HEK293 (cell line): ENCODE measurements at regions not wholly inside any gene's neighbourhood (a gene's known extent, or its start where the extent isn't known, plus 50 kb on each side); places are given as distances from the start of the nearest gene placed in this dataset.
"Not testable (repeated sequence)": the region's sequence is repeated elsewhere in the genome, so short reads cannot be mapped to it uniquely, and the experiment has no call there.

Source experiments
- CTCF ChIA-PET: fragments of 350-600 bp; formaldehyde crosslinking; extraction: SDS; loops from one replicate; lab custom pipeline; 2021; ENCODE audit warnings: antibody characterized with exemption; lab: Yijun Ruan, JAX
- POLR2A ChIA-PET: fragments of 300-600 bp; formaldehyde crosslinking; extraction: SDS; loops from one replicate; lab custom pipeline; 2020; ENCODE audit warnings: antibody characterized with exemption, inconsistent platforms; lab: Yijun Ruan, JAX
- H3K27ac ChIP-seq: fragments of 200-500 bp; sonication (Bioruptor generic); 2 replicates; pipeline ENCODE4 v1.5.1; 2014; ENCODE audit warnings: low read depth, low read length, control low read depth, inconsistent platforms; ENCODE audit errors: extremely low read depth
- H3K36me3 ChIP-seq, 2 experiments: fragments of 200-500 bp in 1 of 2; sonication (Bioruptor generic) in 1 of 2; 1 replicate in 1 of 2; 2 replicates in 1 of 2; pipeline ENCODE4 v1.5.1; 2014 to 2017; ENCODE audit warnings: inconsistent platforms in 2 of 2, low read length in 2 of 2; ENCODE audit not compliant: control insufficient read depth in 2 of 2, insufficient read depth in 1 of 2
- H3K4me1 ChIP-seq: fragments of 200-500 bp; sonication (Bioruptor generic); 2 replicates; pipeline ENCODE4 v1.5.1; 2014; ENCODE audit warnings: mild to moderate bottlenecking, low read length, inconsistent platforms; ENCODE audit not compliant: control insufficient read depth, insufficient read depth
- H3K4me3 ChIP-seq: 2 replicates; pipeline ENCODE4 v1.5.1; 2011; ENCODE audit warnings: low read depth, mild to moderate bottlenecking, control low read depth, low read length, moderate library complexity
- H3K9me3 ChIP-seq: fragments of 200-500 bp; sonication (Bioruptor generic); 2 replicates; pipeline ENCODE4 v1.5.1; 2014; ENCODE audit warnings: low read depth, low read length, inconsistent platforms; ENCODE audit not compliant: control insufficient read depth, insufficient read depth
- BCL11A ChIP-seq: fragments of 450-650 bp; formaldehyde crosslinking; IDR thresholded peaks from 2 replicates; pipeline ENCODE4 v1.5.1; 2016; ENCODE audit warnings: low read depth, missing biosample characterization, missing genetic modification characterization
- EGR2 ChIP-seq: fragments of 450-650 bp; formaldehyde crosslinking; IDR thresholded peaks from 2 replicates; pipeline ENCODE4 v1.5.1; 2016; ENCODE audit warnings: low read depth, missing biosample characterization, missing genetic modification characterization
- KLF9 ChIP-seq: fragments of 450-650 bp; formaldehyde crosslinking; IDR thresholded peaks from 2 replicates; pipeline ENCODE4 v1.5.1; 2016; ENCODE audit warnings: missing biosample characterization, missing genetic modification characterization, low read depth
- PRDM10 ChIP-seq: fragments of 450-650 bp; formaldehyde crosslinking; IDR thresholded peaks from 2 replicates; pipeline ENCODE4 v1.5.1; 2016; ENCODE audit warnings: missing biosample characterization, missing genetic modification characterization
- PRDM6 ChIP-seq: fragments of 450-650 bp; formaldehyde crosslinking; IDR thresholded peaks from 2 replicates; pipeline ENCODE4 v1.5.1; 2017; ENCODE audit warnings: missing biosample characterization, missing genetic modification characterization
- SCRT2 ChIP-seq: fragments of 450-650 bp; formaldehyde crosslinking; IDR thresholded peaks from 2 replicates; pipeline ENCODE4 v1.5.1; 2016; ENCODE audit warnings: missing biosample characterization, missing genetic modification characterization
- ZBTB44 ChIP-seq: fragments of 450-650 bp; IDR thresholded peaks from 2 replicates; pipeline ENCODE4 v1.5.1; 2018; ENCODE audit warnings: missing biosample characterization, mild to moderate bottlenecking, missing genetic modification characterization
- ZBTB48 ChIP-seq: fragments of 450-650 bp; formaldehyde crosslinking; IDR thresholded peaks from 2 replicates; pipeline ENCODE4 v1.5.1; 2016; ENCODE audit warnings: missing biosample characterization, missing genetic modification characterization
- ZFHX2 ChIP-seq: fragments of 450-650 bp; formaldehyde crosslinking; conservative IDR thresholded peaks from 2 replicates; pipeline ENCODE4 v1.5.1; 2016; ENCODE audit warnings: missing biosample characterization, missing genetic modification characterization
- ZFP37 ChIP-seq: fragments of 450-650 bp; formaldehyde crosslinking; IDR thresholded peaks from 2 replicates; pipeline ENCODE4 v1.5.1; 2016; ENCODE audit warnings: missing biosample characterization, missing genetic modification characterization
- ZNF133 ChIP-seq: fragments of 450-650 bp; formaldehyde crosslinking; IDR thresholded peaks from 2 replicates; pipeline ENCODE4 v1.5.1; 2016; ENCODE audit warnings: missing biosample characterization, missing genetic modification characterization
- ZNF138 ChIP-seq: fragments of 450-650 bp; formaldehyde crosslinking; IDR thresholded peaks from 2 replicates; pipeline ENCODE4 v1.5.1; 2016; ENCODE audit warnings: missing biosample characterization, missing genetic modification characterization, borderline replicate concordance
- ZNF19 ChIP-seq: fragments of 450-650 bp; formaldehyde crosslinking; IDR thresholded peaks from 2 replicates; pipeline ENCODE4; 2016; ENCODE audit warnings: missing biosample characterization, missing genetic modification characterization, low read depth
- ZNF202 ChIP-seq: fragments of 450-650 bp; formaldehyde crosslinking; IDR thresholded peaks from 2 replicates; pipeline ENCODE4 v1.5.1; 2016; ENCODE audit warnings: missing biosample characterization, missing genetic modification characterization, borderline replicate concordance
- ZNF23 ChIP-seq: fragments of 450-650 bp; formaldehyde crosslinking; IDR thresholded peaks from 2 replicates; pipeline ENCODE4 v1.5.1; 2016; ENCODE audit warnings: missing biosample characterization, missing genetic modification characterization, borderline replicate concordance
- ZNF239 ChIP-seq: fragments of 450-650 bp; formaldehyde crosslinking; IDR thresholded peaks from 2 replicates; pipeline ENCODE4 v1.5.1; 2016; ENCODE audit warnings: missing biosample characterization, missing genetic modification characterization
- ZNF350 ChIP-seq: fragments of 450-650 bp; formaldehyde crosslinking; IDR thresholded peaks from 2 replicates; pipeline ENCODE4 v1.5.0; 2017; ENCODE audit warnings: missing biosample characterization, mild to moderate bottlenecking, missing genetic modification characterization
- ZNF510 ChIP-seq: fragments of 450-650 bp; formaldehyde crosslinking; IDR thresholded peaks from 2 replicates; pipeline ENCODE4 v1.5.1; 2018; ENCODE audit warnings: mild to moderate bottlenecking, missing genetic modification characterization, missing biosample characterization; ENCODE audit not compliant: insufficient replicate concordance
- ZNF571 ChIP-seq: fragments of 450-650 bp; formaldehyde crosslinking; IDR thresholded peaks from 2 replicates; pipeline ENCODE4 v1.5.0; 2017; ENCODE audit warnings: missing biosample characterization, missing genetic modification characterization
- ZNF600 ChIP-seq: fragments of 450-650 bp; formaldehyde crosslinking; IDR thresholded peaks from 2 replicates; pipeline ENCODE4 v1.5.1; 2016; ENCODE audit warnings: missing biosample characterization, missing genetic modification characterization
- ZNF658 ChIP-seq: fragments of 450-650 bp; formaldehyde crosslinking; IDR thresholded peaks from 2 replicates; pipeline ENCODE4; 2016; ENCODE audit warnings: missing biosample characterization, missing genetic modification characterization
- ZNF664 ChIP-seq: fragments of 450-650 bp; formaldehyde crosslinking; IDR thresholded peaks from 2 replicates; pipeline ENCODE4 v1.5.1; 2016; ENCODE audit warnings: missing biosample characterization, missing genetic modification characterization
- TF ChIP-seq, protein P1 (sequence below): fragments of 450-650 bp; formaldehyde crosslinking; IDR thresholded peaks from 2 replicates; pipeline ENCODE4 v1.5.1; 2016; ENCODE audit warnings: missing biosample characterization, missing genetic modification characterization
- TF ChIP-seq, protein P2 (sequence below): fragments of 450-650 bp; formaldehyde crosslinking; IDR thresholded peaks from 2 replicates; pipeline ENCODE4 v1.5.1; 2016; ENCODE audit warnings: missing biosample characterization, missing genetic modification characterization, borderline replicate concordance

DNA sequence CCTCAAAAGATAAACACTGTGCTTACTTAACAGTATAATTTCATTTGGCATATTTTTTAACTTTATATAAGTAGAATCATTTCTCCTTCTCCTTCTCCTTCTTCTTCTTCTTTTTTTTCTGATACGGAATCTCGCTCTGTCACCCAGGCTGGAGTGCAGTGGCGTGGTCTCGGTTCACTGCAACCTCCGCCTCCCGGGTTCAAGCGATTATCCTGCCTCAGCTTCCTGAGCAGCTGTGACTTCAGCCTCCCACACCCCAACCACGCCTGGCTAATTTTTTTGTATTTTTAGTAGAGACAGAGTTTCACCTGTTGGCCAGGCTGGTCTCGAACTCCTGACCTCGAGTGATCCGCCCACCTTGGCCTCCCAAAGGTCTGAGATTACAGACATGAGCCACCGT, 94.2 kb upstream of the RANBP3L start:
- CTCF ChIA-PET = interaction anchor here (0.5 kb wide), 1 partner anchor 219 kb away, joined by 4 read pairs; no protein-coding TSS in a partner anchor
- H3K27ac ChIP-seq, H3K36me3 ChIP-seq, POLR2A ChIA-PET, H3K9me3 ChIP-seq, H3K4me3 ChIP-seq: not testable (repeated sequence)
- TF ChIP-seq ZNF600 = peak; percentile 57; the same call in 1 of the 2 replicates
- peak; percentile 56; the same call in 1 of the 2 replicates for TF ChIP-seq ZFHX2
- peak; percentile 41; the same call in 1 of the 2 replicates for TF ChIP-seq SCRT2 (tag by site-specific recombination)
- H3K4me1 ChIP-seq = peaks cover 18% of the 10 kb centered on the region

GRCh38 chr5:36396640-36397039, 94.9 kb upstream of the RANBP3L start:
- POLR2A ChIA-PET = no interaction called here
- Histone ChIP-seq H3K4me1 (peaks cover 18% of the 10 kb centered on the region), H3K27ac (peak overlapping the region; percentile 13; the same call in 1 of the 2 replicates), H3K36me3 (no peaks in the 10 kb centered on the region), H3K9me3 (no peaks in the 10 kb centered on the region), H3K4me3 (no peak overlapping the region)
- CTCF ChIA-PET = interaction anchor here (0.9 to 5.8 kb wide), 2 partner anchors 92 to 132 kb away, joined by 3 to 23 read pairs; no protein-coding TSS in a partner anchor
- TF ChIP-seq ZNF658 (tag by site-specific recombination) (no peak), ZNF23 (tag by site-specific recombination) (no peak), ZBTB44 (tag by site-specific recombination) (no peak), ZNF510 (tag by site-specific recombination) (no peak), ZNF350 (tag by site-specific recombination) (no peak), ZBTB48 (tag by site-specific recombination) (no peak), PRDM6 (tag by site-specific recombination) (peak; percentile 98), ZNF571 (no peak), ZNF138 (tag by site-specific recombination) (no peak), KLF9 (no peak), EGR2 (tag by site-specific recombination) (no peak), ZNF239 (no peak), ZNF19 (tag by site-specific recombination) (no peak), ZFP37 (no peak), ZNF202 (tag by site-specific recombination) (no peak), BCL11A (tag by site-specific recombination) (no peak), PRDM10 (no peak), ZNF133 (no peak), ZNF664 (tag by site-specific recombination) (no peak)
- TF ChIP-seq, protein P1, sequence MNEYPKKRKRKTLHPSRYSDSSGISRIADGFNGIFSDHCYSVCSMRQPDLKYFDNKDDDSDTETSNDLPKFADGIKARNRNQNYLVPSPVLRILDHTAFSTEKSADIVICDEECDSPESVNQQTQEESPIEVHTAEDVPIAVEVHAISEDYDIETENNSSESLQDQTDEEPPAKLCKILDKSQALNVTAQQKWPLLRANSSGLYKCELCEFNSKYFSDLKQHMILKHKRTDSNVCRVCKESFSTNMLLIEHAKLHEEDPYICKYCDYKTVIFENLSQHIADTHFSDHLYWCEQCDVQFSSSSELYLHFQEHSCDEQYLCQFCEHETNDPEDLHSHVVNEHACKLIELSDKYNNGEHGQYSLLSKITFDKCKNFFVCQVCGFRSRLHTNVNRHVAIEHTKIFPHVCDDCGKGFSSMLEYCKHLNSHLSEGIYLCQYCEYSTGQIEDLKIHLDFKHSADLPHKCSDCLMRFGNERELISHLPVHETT (tag by site-specific recombination) = 0 out of 2 replicates have a peak, but pooled peaks have one; percentile 13
- TF ChIP-seq, protein P2, sequence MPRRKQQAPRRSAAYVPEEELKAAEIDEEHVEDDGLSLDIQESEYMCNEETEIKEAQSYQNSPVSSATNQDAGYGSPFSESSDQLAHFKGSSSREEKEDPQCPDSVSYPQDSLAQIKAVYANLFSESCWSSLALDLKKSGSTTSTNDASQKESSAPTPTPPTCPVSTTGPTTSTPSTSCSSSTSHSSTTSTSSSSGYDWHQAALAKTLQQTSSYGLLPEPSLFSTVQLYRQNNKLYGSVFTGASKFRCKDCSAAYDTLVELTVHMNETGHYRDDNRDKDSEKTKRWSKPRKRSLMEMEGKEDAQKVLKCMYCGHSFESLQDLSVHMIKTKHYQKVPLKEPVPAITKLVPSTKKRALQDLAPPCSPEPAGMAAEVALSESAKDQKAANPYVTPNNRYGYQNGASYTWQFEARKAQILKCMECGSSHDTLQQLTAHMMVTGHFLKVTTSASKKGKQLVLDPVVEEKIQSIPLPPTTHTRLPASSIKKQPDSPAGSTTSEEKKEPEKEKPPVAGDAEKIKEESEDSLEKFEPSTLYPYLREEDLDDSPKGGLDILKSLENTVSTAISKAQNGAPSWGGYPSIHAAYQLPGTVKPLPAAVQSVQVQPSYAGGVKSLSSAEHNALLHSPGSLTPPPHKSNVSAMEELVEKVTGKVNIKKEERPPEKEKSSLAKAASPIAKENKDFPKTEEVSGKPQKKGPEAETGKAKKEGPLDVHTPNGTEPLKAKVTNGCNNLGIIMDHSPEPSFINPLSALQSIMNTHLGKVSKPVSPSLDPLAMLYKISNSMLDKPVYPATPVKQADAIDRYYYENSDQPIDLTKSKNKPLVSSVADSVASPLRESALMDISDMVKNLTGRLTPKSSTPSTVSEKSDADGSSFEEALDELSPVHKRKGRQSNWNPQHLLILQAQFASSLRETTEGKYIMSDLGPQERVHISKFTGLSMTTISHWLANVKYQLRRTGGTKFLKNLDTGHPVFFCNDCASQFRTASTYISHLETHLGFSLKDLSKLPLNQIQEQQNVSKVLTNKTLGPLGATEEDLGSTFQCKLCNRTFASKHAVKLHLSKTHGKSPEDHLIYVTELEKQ (tag by site-specific recombination) = no peak; the same call in 1 of the 2 replicates
